HG03097 (cell line): ENCODE measurements at regions not wholly inside any gene's neighbourhood (a gene's known extent, or its start where the extent isn't known, plus 50 kb on each side); places are given as distances from the start of the nearest gene placed in this dataset.

Experiments
- ATAC-seq: cut with Tn5 transposase; IDR thresholded peaks from one replicate; pipeline ENCODE4 v1.9.1; 2021; ENCODE audit not compliant: unreplicated experiment, low FRiP score

DNA sequence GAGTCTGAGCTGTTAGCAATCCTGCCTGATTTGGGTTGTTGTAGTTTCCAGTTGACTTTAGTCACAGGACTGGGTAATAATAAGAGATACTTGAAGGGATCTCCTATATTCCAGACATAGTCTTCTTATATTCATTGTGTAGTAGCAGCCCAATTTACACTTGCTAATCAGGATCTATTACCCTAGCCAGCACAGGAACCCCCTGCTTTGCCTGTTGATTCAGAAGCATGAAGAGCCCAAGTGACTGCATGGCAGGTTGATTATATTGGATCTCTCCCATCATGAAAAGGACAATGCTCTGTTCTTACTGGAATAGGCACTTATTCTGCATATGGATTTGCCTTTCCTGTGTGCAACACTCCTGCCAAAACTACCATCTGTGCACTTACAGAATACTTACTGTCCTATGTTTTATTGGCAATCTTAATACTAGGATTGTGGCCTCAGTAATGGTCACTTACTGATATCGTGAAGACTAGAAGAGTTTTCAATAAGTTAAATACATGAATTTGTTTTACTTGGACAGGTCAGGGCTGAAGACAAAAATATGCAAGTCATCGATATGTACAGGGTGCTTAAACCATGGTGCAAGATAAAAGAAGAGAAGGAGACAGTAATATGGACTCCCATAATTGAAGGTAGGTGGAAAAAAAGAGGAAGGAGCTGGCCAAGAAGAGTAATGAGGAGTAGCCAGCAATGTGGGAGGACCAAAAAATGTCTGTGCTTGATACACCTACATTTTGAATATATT lies 304.1 kb downstream of the MCTP2 start:
- no peak for ATAC-seq

DNA sequence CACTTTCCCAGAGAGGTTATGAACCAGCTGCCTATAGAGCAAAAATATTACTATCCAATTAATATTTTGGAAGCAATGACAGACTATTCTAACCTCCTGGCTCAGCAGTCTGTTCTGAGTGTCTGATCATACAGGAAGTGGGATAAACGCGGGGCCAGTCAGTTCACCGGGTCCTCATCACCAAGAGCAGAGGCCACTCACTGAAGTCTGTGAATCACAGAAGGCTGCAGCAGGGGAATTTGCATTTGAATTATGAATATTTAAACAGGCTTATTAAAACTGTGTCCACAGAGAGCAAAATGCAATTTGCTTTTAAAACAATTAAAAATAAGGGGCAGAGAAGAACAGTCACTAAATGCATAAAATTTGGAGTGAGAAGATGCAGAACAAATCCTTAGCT lies 305.2 kb downstream of the MCTP2 start:
- no peak for ATAC-seq

DNA sequence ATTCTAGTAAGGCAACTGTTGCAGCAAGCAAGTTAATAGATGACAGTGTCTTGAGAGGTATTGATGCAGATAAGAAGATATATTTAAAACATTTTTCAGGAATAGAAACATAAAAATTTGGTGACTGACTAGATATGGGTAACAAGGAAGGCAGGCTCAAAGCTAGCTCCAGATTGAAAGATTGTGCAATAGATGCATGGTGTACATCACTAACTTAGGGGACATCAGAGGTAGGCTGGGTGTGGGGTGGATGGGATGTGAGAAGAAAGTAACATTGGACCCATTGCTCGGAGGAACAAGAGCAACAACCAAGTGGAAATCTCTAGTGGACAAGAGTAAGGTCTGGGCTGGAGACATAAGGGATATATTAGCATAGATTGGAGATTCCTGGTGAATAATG lies 306.9 kb downstream of the MCTP2 start:
- ATAC-seq: no peak

DNA sequence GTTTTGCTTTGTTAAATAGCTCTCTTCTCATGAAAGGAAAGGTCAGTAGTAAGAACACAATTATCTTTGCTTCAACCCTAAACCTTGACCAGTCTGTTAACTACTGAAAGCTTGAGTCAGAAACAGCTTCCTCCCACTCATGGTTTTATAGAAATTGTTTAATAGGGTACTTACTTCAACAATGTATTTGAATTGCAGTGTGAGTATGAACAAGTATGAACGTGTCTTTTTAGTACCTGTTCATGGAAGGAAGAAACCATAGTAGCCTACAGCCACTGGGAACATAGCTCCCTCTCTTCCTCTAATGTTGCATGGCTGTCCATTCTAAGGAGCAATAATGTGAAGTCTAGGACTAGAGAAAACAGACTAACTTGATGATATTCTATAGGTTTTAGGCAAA lies 311.0 kb downstream of the MCTP2 start:
- ATAC-seq: no peak

DNA sequence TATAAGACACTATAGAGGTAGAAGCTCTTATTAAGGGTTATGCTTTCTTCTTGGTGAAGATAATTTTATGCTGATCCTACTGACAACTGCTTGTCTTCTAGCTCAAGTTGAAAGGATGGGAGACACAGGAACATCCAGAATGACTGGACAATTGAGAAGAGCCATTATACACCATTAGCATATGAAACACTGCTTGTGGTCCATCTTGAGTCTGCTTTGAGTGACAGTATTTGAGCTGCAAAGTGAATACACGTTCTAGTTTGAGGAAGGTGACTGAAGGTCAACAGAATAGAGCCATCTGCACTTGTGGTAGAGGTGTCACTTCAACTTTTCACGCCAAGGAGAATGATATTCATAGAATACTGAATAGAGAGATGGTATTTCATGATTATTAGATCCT lies 315.4 kb downstream of the MCTP2 start:
- no peak for ATAC-seq

DNA sequence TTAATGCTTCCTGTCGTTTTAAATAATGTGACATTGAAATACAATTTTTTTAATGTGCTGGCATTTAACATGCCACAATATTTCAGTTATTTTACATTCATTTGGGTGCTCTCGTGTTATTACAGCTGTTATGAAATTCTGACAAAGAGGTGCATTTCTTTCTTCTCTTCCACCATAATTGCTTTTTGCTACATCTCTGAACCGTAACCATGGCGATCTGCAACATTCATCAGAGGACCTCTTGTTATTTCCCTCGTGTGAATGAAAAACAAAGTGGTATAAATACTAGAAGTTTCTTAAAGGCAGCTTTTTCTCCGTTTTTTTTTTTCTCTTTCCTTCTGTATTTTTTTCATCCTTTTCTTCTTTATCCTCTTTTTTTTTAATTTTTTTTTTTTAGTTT lies 316.4 kb downstream of the MCTP2 start:
- no peak for ATAC-seq

DNA sequence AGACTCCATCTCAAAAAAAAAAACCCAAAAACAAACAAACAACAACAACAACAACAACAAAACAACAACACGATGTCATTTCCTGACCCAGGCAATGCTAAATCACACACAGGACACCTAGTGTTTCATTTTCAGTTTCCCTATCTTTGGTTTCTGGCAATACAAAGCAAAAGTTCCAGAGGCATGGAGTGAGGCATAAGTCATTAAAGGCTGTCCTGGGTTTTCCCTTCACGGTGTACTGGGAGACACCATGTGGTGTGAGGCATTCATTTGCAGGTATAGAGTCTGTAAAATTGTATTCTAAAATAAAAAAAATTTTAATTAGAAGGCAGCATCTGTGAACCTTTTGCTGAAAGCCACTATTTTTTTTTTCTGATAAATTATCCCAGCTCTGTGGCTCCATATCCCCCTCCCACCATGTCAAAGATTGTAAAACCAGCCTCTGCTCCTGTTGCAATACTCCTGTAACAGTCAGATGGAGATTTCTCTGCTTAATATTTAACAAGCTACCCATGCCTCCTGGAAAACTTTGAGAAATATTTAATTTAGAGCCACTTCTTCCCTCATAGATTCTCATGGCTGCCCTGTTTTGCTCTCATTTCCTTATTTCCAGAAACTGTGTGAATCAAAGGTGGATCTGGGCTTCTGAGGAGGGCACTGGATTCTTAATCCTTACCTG lies 324.6 kb downstream of the MCTP2 start:
- no peak for ATAC-seq

DNA sequence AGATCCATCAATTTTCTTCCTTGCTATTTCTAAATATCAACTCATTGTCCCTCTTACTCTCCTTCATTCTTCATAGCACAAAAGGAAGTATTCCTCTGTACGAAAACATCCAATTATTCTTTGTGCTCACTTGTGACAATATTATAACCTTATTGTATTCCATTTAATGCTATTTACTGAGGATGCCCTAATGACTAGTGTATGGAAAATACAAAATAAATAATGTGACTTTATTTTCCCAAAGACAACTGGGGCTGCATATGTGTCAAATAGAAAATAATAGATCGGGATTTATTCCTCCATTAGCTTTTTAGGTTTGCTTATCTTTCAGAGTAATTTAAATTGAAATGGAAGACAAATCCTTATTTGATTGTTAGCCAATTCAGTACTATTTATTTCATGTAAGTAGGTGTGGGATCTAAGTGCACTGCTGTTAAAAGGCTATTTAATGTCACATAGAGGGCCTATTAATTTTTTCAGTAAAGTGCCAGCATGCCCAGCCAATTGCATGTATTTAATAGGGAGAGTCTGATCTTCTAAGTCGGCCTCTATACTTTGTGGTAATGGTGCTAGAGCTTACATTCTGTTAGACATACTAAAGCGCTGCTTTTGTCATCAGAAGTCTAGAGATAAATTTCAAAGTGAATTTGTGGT lies 329.8 kb downstream of the MCTP2 start:
- no peak for ATAC-seq

DNA sequence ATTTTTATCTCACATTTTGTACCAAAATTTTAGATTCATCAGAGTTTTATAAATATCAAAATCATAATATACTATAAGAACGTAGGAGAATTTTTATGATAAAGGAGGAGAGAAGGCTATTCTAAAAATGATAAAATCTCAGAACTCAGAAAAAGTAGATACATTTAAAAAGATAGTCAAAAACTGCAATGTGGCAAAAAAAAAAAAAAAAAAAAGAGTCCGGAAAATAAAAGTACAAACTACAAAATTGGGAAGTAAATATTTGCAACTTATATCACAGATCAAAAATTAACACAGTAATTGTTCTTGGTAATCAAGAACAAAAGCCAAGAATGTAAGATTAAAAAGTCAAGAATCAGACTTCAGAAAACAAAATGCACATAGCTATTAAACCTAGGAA lies 332.1 kb downstream of the MCTP2 start:
- ATAC-seq: no peak

DNA sequence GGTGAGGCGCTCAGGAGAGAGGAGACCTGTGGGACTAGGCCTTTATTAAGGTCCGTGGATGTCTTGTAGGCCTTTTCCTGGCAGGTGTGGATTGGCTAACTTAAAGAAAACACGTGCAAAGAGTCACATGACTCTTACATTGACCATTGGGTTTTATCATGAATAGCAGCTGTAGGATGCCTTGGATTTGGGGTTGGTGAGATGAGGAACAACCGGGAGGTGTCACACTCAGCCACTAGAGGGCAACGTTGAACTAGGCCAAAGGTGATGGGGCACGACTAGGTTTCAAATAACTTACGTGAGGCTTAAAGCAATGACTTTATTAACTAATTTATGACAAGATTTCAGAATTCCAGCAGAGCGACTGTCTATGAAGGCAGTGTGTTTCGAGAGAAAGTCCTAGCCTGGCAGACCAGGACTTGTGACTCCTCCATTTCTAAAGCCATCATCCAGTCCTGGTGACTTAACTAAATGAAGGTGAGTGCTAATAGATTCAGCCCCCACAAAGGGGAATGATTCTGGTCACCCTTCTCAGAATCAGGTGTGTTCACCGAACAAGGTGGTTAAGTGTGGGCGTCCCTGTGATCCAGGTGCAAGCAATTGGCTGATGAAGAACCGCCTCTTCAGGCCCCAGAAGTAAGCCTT lies 345.6 kb downstream of the MCTP2 start:
- ATAC-seq: peak; percentile 80

DNA sequence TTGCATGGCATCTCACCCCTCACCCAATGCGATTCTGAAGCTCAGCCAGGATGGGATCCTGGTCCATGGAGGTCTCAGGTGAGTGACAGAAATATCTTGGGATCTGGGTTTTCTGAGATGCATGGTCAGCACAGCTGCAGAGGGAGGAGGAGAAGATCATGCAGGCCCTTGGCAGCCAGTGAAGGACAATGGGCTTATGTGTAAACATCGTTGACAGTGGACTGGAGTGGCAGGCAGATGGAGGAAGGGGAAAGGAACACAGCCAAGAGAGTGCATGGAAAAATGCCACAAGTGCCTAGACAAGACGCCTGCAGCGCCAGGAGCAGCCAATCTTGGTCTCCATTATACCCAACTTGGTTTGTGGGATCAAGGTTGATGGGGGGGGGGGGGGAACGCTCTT lies 347.9 kb downstream of the MCTP2 start:
- no peak for ATAC-seq

DNA sequence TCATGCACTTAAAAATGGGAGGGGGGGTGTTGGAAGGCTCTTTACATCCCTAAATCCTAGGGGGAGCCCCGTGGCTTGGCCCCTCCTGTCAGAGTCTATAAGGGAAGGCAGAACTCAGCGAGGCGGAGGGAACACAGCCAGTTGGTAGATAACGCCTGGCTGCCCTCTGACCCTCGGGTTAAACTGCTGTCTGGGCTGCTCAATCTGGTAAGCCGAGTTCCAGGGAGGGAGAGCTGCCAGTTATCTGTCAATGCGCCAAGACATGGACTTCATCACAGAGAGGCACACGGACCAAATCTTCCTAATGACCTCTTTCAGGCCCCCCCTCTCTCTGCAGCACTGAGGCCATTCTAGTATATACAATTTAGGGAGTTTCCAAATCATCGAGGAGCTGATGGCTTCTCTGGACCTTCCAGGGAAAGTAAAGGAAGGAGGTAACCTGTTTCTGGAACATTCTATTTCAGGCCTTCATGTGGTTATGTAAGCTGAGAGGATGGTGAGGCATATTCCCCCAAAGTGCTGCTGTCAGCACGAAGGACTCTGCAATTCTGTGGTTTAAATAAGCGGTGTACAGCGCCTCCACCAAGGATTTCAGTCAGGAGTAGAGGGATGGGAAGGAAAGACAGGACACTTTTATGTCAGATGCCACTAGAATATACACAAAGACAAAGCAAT lies 349.0 kb downstream of the MCTP2 start:
- no peak for ATAC-seq

DNA sequence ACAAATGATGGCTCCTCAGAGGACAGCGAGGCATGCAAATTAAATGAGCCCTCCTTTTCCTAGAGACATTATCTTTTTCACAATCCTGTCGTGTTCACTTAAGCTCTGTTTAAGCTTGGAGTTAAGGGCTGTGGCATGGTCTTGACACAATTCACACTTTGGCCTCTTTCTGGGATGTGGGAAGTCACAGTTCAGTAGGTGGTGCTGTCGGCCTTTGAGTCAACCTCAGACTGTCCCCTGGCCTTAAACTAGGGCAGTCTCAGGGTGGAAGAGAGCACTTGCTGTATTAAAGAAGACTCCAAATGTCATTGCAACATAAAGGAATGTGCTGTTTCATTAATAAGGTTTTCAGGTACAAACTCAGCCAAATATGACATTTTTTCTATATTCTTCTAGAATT lies 351.0 kb downstream of the MCTP2 start:
- peak; percentile 55 for ATAC-seq

DNA sequence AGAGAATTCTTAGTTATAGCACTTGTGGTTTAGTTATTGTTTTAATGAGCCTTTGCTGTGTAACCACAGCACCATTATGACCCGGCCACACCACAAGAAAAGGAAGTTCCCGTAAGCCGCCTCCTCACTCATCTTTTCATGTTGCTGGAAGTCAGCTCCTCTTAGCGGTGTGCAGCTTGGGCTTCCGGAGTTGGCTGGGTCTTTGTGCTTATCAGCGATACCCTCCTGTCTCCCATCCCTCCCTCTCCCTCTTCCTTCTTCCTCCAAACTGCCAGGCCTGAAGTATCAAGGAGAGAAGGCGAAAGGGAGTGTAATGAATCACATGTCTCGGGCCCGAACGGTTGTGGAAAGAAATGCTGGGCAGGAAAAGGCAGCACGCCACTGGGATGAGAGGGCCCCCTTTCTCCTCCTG lies 353.5 kb downstream of the MCTP2 start:
- peak; percentile 70 for ATAC-seq

DNA sequence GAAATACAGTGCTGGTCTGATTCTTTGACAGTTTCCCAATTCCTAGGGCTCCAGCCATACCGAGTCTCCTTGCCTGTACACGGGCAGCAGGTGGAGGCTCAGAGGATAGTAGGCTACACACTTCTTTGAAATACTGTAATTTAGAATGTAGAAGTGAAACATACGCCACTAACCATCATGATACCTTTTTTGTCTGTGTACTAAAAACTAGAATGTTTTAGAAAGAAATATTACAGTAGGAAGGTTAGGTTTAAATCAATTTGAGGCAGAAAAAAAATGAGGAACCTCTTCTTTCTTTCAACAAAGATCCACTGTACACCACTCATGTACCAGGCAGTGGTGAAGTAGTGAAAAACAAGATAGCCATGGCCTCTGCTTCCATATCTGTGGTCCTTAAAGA lies 354.7 kb downstream of the MCTP2 start:
- no peak for ATAC-seq

DNA sequence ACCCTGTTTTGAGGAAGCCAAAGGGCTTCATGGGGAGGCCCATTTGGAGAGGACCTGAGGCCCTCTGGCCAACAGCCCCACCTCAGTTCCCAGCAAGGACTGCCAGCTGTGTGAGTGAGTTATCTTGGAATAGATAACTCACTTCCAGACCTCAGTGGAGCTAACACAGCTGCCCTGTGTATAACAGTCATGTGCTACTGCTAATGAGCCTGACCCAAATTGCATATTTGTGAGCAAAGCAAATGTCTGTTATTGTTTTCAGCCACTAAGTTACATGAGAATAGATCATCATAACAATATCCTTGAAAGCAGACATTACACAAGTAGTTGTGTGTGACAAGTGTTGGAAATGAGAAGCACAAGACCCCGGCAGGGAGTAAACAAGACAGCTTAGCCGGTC lies 355.8 kb downstream of the MCTP2 start:
- ATAC-seq: no peak

DNA sequence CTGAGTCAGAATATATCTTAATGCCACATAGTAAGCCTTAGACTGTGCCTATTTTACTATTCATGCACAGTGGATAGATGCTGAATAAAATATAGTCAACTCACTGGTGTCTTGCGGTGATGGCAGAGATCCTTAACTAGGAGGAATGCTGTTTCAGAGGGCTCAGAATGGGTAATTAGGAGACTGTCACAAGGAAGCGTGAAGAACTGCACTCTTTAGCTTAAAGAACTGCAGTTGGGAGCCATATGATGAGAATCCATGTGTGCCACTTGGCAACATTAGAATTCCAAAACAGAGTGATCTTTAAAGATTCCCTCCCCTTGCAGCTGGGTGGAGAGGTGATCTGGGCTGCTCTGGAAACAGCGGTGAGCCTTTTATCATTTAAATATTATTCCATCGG lies 357.6 kb downstream of the MCTP2 start:
- no peak for ATAC-seq

DNA sequence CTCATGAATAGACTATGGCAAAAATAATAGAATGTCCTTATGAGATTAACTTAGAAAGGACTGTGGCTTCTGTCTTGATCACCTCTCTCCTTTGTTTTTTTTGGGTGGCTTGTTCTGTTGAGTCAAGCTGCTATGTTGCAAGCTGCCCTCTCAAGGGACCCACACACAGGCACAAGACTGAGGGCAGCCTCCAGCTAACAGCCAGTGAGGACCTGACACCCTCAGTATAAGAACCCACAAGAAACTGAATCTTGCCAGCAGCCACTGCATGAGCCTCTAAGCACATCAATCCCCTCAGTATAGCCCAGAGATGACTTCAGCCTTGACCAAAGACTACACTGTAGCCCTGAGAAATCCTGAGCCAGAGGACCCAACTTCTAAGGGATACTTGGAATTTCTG lies 361.1 kb downstream of the MCTP2 start:
- no peak for ATAC-seq

DNA sequence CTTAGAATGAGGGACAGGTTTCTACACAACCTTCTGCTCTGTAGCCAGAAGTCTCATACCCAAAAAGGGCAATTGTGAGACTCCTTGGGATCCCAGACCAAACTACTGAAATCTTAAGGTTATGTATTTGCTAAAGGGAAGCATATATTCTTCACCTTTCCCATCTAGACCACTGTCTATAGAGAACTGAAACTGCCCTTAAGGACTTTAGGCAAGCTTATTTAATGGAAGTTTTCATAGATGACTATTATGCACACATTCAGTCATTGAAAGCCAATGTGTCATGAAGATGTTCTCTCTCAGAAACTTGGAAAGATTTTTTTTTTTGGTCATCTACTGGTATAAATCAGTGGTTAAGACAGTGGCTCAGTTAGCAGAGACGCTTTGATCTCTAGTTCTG lies 365.3 kb downstream of the MCTP2 start:
- ATAC-seq: no peak

DNA sequence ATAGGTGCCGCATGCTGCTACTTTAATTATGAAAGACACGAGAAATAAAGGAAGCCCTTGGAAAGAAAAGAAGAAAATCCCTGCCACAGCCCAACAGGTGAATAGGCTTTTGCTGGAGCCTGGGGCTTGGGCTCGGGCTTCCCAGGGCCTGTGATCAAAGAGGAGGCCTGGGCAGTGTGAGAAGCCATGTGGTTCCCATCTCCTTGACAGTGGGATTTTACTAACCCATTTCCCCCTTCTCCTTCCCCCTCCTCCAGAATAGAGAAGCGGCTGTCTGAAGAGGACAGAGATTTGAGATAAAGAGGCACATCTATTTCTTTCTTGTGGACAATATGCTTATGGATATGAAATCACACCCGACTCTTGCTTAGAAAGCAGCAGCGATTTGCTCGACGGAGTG lies 369.1 kb downstream of the MCTP2 start:
- no peak for ATAC-seq
